Activated CD4-positive, alpha-beta T cell treated with anti-CD3 and anti-CD28 coated beads, Interleukin-2, amount 10 ng/mL, durations not matched to agents 7 days and 5 days (primary cell): ENCODE measurements at regions not wholly inside any gene's neighbourhood (a gene's known extent, or its start where the extent isn't known, plus 50 kb on each side); places are given as distances from the start of the nearest gene placed in this dataset.
A peak's percentile ranks its signal among the peaks of the same experiment; 100 is the strongest.

Experiments used
- CTCF ChIA-PET: fragments of 350-600 bp; sonication (Branson Sonifier 250); formaldehyde crosslinking; loops from one replicate; lab custom pipeline; 2021; ENCODE audit warnings: antibody characterized with exemption; lab: Charles Lee
- POLR2A ChIA-PET: fragments of 350-600 bp; sonication (Branson Sonifier 250); formaldehyde crosslinking; loops from one replicate; lab custom pipeline; 2021; ENCODE audit warnings: antibody characterized with exemption; lab: Charles Lee
- DNase-seq: peaks from one replicate; pipeline ENCODE4 v3.0.0-alpha.2; 2020
- H3K27ac Mint-ChIP-seq: one replicate; pipeline ENCODE4 v1.8.0; 2021; ENCODE audit warnings: mild to moderate bottlenecking, moderate library complexity, mixed read lengths
- H3K27me3 Mint-ChIP-seq: one replicate; pipeline ENCODE4 v1.8.0; 2021; ENCODE audit warnings: mixed read lengths
- H3K36me3 Mint-ChIP-seq: one replicate; pipeline ENCODE4 v1.8.0; 2021; ENCODE audit warnings: low read depth, mixed read lengths
- H3K4me1 Mint-ChIP-seq: one replicate; pipeline ENCODE4 v1.8.0; 2021; ENCODE audit warnings: mixed read lengths
- H3K4me3 Mint-ChIP-seq: one replicate; pipeline ENCODE4 v1.8.0; 2021; ENCODE audit warnings: mild to moderate bottlenecking, moderate library complexity, mixed read lengths
- H3K9me3 Mint-ChIP-seq: one replicate; pipeline ENCODE4 v1.8.0; 2021; ENCODE audit warnings: mixed read lengths

- Mint-ChIP-seq H3K27ac (no peak overlapping the region), H3K36me3 (no peaks in the 10 kb centered on the region), H3K4me3 (no peak overlapping the region), H3K4me1 (no peaks in the 10 kb centered on the region), H3K9me3 (no peaks in the 10 kb centered on the region), H3K27me3 (peaks cover 6% of the 10 kb centered on the region)
- ChIA-PET POLR2A (no interaction called here), CTCF (no interaction called here)
- no peak for DNase-seq
Measured at GRCh38 chr5:61649231-61649630, 317.2 kb downstream of the ZSWIM6 start.

- DNase-seq = no peak
- ChIA-PET POLR2A (no interaction called here), CTCF (no interaction called here)
- H3K27me3 Mint-ChIP-seq = peaks cover 6% of the 10 kb centered on the region
- no peaks in the 10 kb centered on the region for H3K9me3 Mint-ChIP-seq
- no peak overlapping the region for H3K4me3 Mint-ChIP-seq
- no peaks in the 10 kb centered on the region for H3K36me3 Mint-ChIP-seq
- no peaks in the 10 kb centered on the region for H3K4me1 Mint-ChIP-seq
- no peak overlapping the region for H3K27ac Mint-ChIP-seq
Measured at GRCh38 chr5:61649971-61650370, 317.9 kb downstream of the ZSWIM6 start.

DNA sequence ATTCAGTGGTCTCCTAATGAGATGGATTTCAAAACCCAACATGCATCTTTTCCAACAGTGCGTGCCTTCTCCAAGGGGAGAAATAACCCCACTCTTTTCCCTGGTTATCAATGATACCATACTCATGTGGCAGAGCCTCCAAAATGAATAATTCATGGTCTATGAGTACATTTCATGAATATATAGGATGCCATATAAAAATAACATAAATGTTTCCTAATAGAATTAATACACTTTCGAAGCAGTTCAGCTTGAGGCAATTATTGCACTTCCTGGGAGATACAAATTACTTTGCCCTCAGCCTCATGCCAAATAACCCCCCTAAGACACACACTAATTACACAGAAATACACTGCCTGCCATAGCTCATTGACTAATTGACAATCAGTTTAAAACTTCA lies 318.6 kb downstream of the ZSWIM6 start:
- Mint-ChIP-seq H3K27ac (no peak overlapping the region), H3K4me1 (no peaks in the 10 kb centered on the region), H3K27me3 (peaks cover 6% of the 10 kb centered on the region), H3K4me3 (no peak overlapping the region), H3K9me3 (no peaks in the 10 kb centered on the region), H3K36me3 (no peaks in the 10 kb centered on the region)
- DNase-seq = no peak
- CTCF ChIA-PET = no interaction called here
- POLR2A ChIA-PET = no interaction called here

DNA sequence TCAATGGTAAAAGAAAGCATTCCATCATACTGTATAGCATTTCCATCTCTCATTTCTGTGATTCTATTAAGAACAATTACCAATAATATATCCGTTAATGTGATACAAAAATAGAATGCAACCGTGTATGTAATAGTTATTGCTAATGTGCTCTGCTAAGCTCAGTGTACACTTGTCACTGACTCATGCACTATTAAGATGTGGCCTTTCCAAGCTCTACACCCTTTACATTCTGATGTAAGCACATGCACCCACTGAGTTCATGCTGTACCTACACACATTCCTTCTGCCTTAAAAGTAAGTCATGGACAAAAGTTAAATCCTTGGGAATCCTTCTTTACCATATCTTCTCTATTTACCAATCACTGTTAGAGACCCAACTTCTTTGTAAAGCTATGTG lies 319.1 kb downstream of the ZSWIM6 start:
- CTCF ChIA-PET = no interaction called here
- POLR2A ChIA-PET = no interaction called here
- DNase-seq = no peak
- no peak overlapping the region for H3K4me3 Mint-ChIP-seq
- peaks cover 6% of the 10 kb centered on the region for H3K27me3 Mint-ChIP-seq
- no peaks in the 10 kb centered on the region for H3K36me3 Mint-ChIP-seq
- H3K27ac Mint-ChIP-seq = no peak overlapping the region
- no peaks in the 10 kb centered on the region for H3K4me1 Mint-ChIP-seq
- no peaks in the 10 kb centered on the region for H3K9me3 Mint-ChIP-seq

- H3K27ac Mint-ChIP-seq = no peak overlapping the region
- no peak overlapping the region for H3K4me3 Mint-ChIP-seq
- no peaks in the 10 kb centered on the region for H3K9me3 Mint-ChIP-seq
- H3K4me1 Mint-ChIP-seq = no peaks in the 10 kb centered on the region
- POLR2A ChIA-PET = no interaction called here
- DNase-seq = no peak
- H3K27me3 Mint-ChIP-seq = peaks cover 4% of the 10 kb centered on the region
- CTCF ChIA-PET = no interaction called here
- H3K36me3 Mint-ChIP-seq = no peaks in the 10 kb centered on the region
Measured at GRCh38 chr5:61652916-61653315, 320.9 kb downstream of the ZSWIM6 start.

DNA sequence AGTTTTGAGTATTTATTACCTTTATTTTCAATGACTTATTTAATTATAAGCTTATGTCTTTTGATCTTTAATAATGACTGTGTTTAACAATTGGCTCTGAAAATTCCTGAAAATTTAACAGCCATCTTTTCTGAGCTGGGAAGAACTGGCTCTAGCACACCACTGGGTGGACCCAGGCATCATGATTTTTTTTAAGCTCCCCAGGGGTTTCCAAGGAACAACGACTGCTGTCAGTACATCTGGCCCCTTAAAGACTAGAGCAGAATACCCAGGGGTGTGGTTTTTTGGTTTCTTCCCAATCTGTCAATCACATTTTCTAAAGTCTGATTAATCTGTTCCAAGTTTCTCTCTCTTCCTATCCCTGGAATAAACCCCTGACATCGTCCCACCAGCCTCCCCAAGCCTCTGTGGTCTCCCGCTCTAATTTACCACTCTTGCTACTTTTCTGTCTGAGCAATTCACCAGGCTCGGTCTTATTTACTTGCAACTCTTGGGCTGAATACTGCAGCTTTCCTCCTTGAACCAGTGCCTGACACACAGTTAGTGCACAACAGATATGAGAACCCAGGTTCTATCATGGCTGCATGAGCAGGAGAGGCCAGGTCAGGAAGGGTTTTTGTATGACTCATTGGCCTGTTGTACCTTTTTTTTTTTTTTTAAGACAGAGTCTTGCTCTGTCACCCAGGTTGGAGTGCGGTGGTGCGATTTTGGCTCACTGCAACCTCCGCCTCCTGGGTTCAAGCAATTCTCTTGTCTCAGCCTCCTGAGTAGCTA lies 321.9 kb downstream of the ZSWIM6 start:
- no peak for DNase-seq
- Mint-ChIP-seq H3K4me3 (no peak overlapping the region), H3K9me3 (no peaks in the 10 kb centered on the region), H3K27me3 (peaks cover 4% of the 10 kb centered on the region), H3K36me3 (no peaks in the 10 kb centered on the region), H3K27ac (no peak overlapping the region), H3K4me1 (no peaks in the 10 kb centered on the region)
- CTCF ChIA-PET = no interaction called here
- POLR2A ChIA-PET = no interaction called here

DNA sequence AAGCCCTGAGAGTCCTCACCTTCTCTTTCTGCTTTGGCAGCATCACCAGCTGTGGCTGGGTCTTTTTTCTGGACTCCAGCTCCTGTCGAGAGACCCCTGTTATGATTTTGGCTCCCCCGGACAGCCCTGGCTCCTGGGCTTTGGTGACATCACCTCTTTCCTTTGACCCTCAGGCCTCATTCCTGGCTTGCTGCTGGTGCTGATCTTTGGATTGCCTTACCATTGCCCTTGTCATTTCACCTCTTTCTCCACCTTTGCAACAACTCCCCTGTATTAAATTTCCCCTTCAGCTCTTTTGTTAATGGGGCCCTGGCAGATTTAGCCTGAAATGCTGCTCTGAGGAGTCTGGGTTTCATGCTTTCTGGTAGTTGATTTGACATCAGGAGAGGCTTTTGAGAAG lies 322.8 kb downstream of the ZSWIM6 start:
- Mint-ChIP-seq H3K36me3 (no peaks in the 10 kb centered on the region), H3K4me1 (no peaks in the 10 kb centered on the region), H3K27me3 (peaks cover 2% of the 10 kb centered on the region), H3K27ac (no peak overlapping the region), H3K9me3 (no peaks in the 10 kb centered on the region), H3K4me3 (no peak overlapping the region)
- CTCF ChIA-PET = no interaction called here
- DNase-seq = no peak
- POLR2A ChIA-PET = no interaction called here

- H3K27ac Mint-ChIP-seq = no peak overlapping the region
- CTCF ChIA-PET = interaction anchor here (0.7 to 2.1 kb wide), 5 partner anchors 14 to 805 kb away, joined by 3 to 6 read pairs (median 3); no protein-coding TSS in a partner anchor
- H3K4me3 Mint-ChIP-seq = no peak overlapping the region
- DNase-seq = no peak
- H3K9me3 Mint-ChIP-seq = no peaks in the 10 kb centered on the region
- POLR2A ChIA-PET = no interaction called here
- H3K4me1 Mint-ChIP-seq = no peaks in the 10 kb centered on the region
- no peaks in the 10 kb centered on the region for H3K36me3 Mint-ChIP-seq
- peaks cover 2% of the 10 kb centered on the region for H3K27me3 Mint-ChIP-seq
Measured at GRCh38 chr5:61657010-61657409, 325.0 kb downstream of the ZSWIM6 start.

- CTCF ChIA-PET = interaction anchor here (0.7 to 2.1 kb wide), 4 partner anchors 23 to 806 kb away, joined by 3 to 6 read pairs (median 4); no protein-coding TSS in a partner anchor
- H3K36me3 Mint-ChIP-seq = no peaks in the 10 kb centered on the region
- H3K4me3 Mint-ChIP-seq = no peak overlapping the region
- H3K4me1 Mint-ChIP-seq = no peaks in the 10 kb centered on the region
- H3K27ac Mint-ChIP-seq = no peak overlapping the region
- POLR2A ChIA-PET = no interaction called here
- peaks cover 2% of the 10 kb centered on the region for H3K27me3 Mint-ChIP-seq
- no peaks in the 10 kb centered on the region for H3K9me3 Mint-ChIP-seq
- DNase-seq = no peak
Measured at GRCh38 chr5:61657686-61658085, 325.6 kb downstream of the ZSWIM6 start.

- H3K9me3 Mint-ChIP-seq = no peaks in the 10 kb centered on the region
- ChIA-PET POLR2A (no interaction called here), CTCF (interaction anchor here (0.8 to 2.1 kb wide), 5 partner anchors 15 to 345 kb away, joined by 3 to 6 read pairs (median 4); no protein-coding TSS in a partner anchor)
- no peak overlapping the region for H3K4me3 Mint-ChIP-seq
- DNase-seq = peak; percentile 82
- no peaks in the 10 kb centered on the region for H3K36me3 Mint-ChIP-seq
- H3K4me1 Mint-ChIP-seq = no peaks in the 10 kb centered on the region
- peaks cover 2% of the 10 kb centered on the region for H3K27me3 Mint-ChIP-seq
- H3K27ac Mint-ChIP-seq = no peak overlapping the region
Measured at GRCh38 chr5:61658592-61659008, 326.5 kb downstream of the ZSWIM6 start.

- no peaks in the 10 kb centered on the region for H3K4me1 Mint-ChIP-seq
- H3K27ac Mint-ChIP-seq = no peak overlapping the region
- no peaks in the 10 kb centered on the region for H3K36me3 Mint-ChIP-seq
- POLR2A ChIA-PET = no interaction called here
- H3K9me3 Mint-ChIP-seq = no peaks in the 10 kb centered on the region
- H3K27me3 Mint-ChIP-seq = no peaks in the 10 kb centered on the region
- no peak overlapping the region for H3K4me3 Mint-ChIP-seq
- no peak for DNase-seq
- CTCF ChIA-PET = interaction anchor here (0.6 to 1.6 kb wide), 4 partner anchors 14 to 345 kb away, joined by 3 to 4 read pairs (median 3); no protein-coding TSS in a partner anchor
Measured at GRCh38 chr5:61659221-61659696, 327.2 kb downstream of the ZSWIM6 start.

DNA sequence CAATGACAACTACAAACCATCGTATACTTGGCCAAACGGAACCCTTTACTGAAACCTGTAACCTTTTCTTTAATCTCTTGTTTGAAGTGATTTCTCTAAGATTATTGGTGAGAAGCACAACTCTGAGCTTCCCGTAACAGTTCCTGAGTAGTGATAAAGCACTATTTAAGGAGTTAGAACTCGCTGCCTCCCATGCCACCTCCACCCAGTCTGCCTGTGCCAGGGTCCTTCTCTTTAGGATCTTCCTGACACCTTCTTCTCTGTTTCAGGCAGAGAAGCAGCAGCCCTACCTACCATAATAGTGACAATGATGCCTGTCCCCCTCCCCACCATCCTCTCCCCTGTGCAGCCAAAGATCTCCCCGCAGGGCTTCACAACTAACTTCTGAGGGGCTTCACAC lies 330.6 kb downstream of the ZSWIM6 start:
- H3K4me1 Mint-ChIP-seq = peaks cover 7% of the 10 kb centered on the region
- H3K9me3 Mint-ChIP-seq = no peaks in the 10 kb centered on the region
- CTCF ChIA-PET = interaction anchor here (0.6 kb wide), 1 partner anchor 646 kb away, joined by 5 read pairs; no protein-coding TSS in a partner anchor
- no peaks in the 10 kb centered on the region for H3K27me3 Mint-ChIP-seq
- no peak overlapping the region for H3K27ac Mint-ChIP-seq
- H3K4me3 Mint-ChIP-seq = no peak overlapping the region
- H3K36me3 Mint-ChIP-seq = no peaks in the 10 kb centered on the region
- POLR2A ChIA-PET = no interaction called here
- no peak for DNase-seq

GRCh38 chr5:61666064-61666621 lies 334.1 kb downstream of the ZSWIM6 start:
- POLR2A ChIA-PET = no interaction called here
- peaks cover 7% of the 10 kb centered on the region for H3K4me1 Mint-ChIP-seq
- no peak for DNase-seq
- no peaks in the 10 kb centered on the region for H3K9me3 Mint-ChIP-seq
- H3K36me3 Mint-ChIP-seq = no peaks in the 10 kb centered on the region
- H3K27ac Mint-ChIP-seq = peak overlapping the region; percentile 4
- H3K4me3 Mint-ChIP-seq = no peak overlapping the region
- H3K27me3 Mint-ChIP-seq = peaks cover 13% of the 10 kb centered on the region
- CTCF ChIA-PET = no interaction called here
